CD4-positive, alpha-beta memory T cell (primary cell): ENCODE measurements at regions not wholly inside any gene's neighbourhood (a gene's known extent, or its start where the extent isn't known, plus 50 kb on each side); places are given as distances from the start of the nearest gene placed in this dataset.
"Not testable (repeated sequence)": the region's sequence is repeated elsewhere in the genome, so short reads cannot be mapped to it uniquely, and the experiment has no call there.

Source experiments
- CTCF ChIA-PET: fragments of 350-600 bp; sonication (Branson Sonifier 250); formaldehyde crosslinking; loops from one replicate; lab custom pipeline; 2021; ENCODE audit warnings: inconsistent platforms; ENCODE audit not compliant: partially characterized antibody; lab: Charles Lee
- POLR2A ChIA-PET: fragments of 350-600 bp; sonication (Branson Sonifier 250); formaldehyde crosslinking; loops from one replicate; lab custom pipeline; 2021; ENCODE audit not compliant: partially characterized antibody; lab: Charles Lee
- DNase-seq, 5 donors: peaks; one replicate each; pipeline versions ENCODE4 v3.0.0 to v3.0.0-alpha.2; 2020 to 2022; ENCODE audit warnings: mixed read lengths in 1 of 5
- H3K27ac ChIP-seq: one replicate; pipeline ENCODE4 v1.7.0; 2013; ENCODE audit warnings: low read depth, low read length
- H3K27me3 ChIP-seq: 2 replicates; pipeline ENCODE4 v1.7.0; 2013; ENCODE audit warnings: mild to moderate bottlenecking, low read length, moderate library complexity; ENCODE audit not compliant: insufficient read depth
- H3K36me3 ChIP-seq: 2 replicates; pipeline ENCODE4 v1.7.0; 2013; ENCODE audit warnings: mild to moderate bottlenecking, low read length, moderate library complexity; ENCODE audit not compliant: insufficient read depth
- H3K4me1 ChIP-seq: 2 replicates; pipeline ENCODE4 v1.7.0; 2013; ENCODE audit warnings: mild to moderate bottlenecking, low read length, moderate library complexity; ENCODE audit not compliant: insufficient read depth
- H3K4me3 ChIP-seq, 2 donors: one replicate each; pipeline ENCODE4 v1.7.0; 2013; ENCODE audit warnings: low read length in 2 of 2, mild to moderate bottlenecking in 1 of 2
- H3K9me3 ChIP-seq, 2 donors: one replicate each; pipeline ENCODE4 v1.7.0; 2013; ENCODE audit warnings: low read length in 2 of 2, control low read depth in 1 of 2; ENCODE audit not compliant: control insufficient read depth in 1 of 2
- H3K27ac Mint-ChIP-seq, 7 donors: one replicate each; pipeline ENCODE4 v1.8.0; 2020 to 2021; ENCODE audit warnings: mixed read lengths in 7 of 7, mild to moderate bottlenecking in 6 of 7, inconsistent platforms in 3 of 7, moderate library complexity in 3 of 7
- H3K27me3 Mint-ChIP-seq, 2 donors: one replicate each; pipeline ENCODE4 v1.8.0; 2020 to 2021; ENCODE audit warnings: mixed read lengths in 2 of 2
- H3K36me3 Mint-ChIP-seq, 2 donors: one replicate each; pipeline ENCODE4 v1.8.0; 2020 to 2021; ENCODE audit warnings: mixed read lengths in 2 of 2, inconsistent platforms in 1 of 2, mild to moderate bottlenecking in 1 of 2
- H3K4me1 Mint-ChIP-seq, 4 donors: one replicate each; pipeline ENCODE4 v1.8.0; 2020 to 2021; ENCODE audit warnings: mixed read lengths in 4 of 4, mild to moderate bottlenecking in 1 of 4
- H3K4me3 Mint-ChIP-seq, 8 donors: one replicate each; pipeline ENCODE4 v1.8.0; 2020 to 2021; ENCODE audit warnings: mixed read lengths in 8 of 8, mild to moderate bottlenecking in 7 of 8, moderate library complexity in 6 of 8, inconsistent platforms in 3 of 8
- H3K9me3 Mint-ChIP-seq, 8 donors: one replicate each; pipeline ENCODE4 v1.8.0; 2020 to 2021; ENCODE audit warnings: mixed read lengths in 8 of 8, mild to moderate bottlenecking in 5 of 8, inconsistent platforms in 3 of 8, moderate library complexity in 1 of 8
- intact Hi-C: fragments of 100-400 bp; cut with micrococcal nuclease; formaldehyde crosslinking; loops from one replicate; pipeline ENCODE4 v1.15.1; 2023

GRCh38 chr1:218930472-218931241 is 243.0 kb upstream of the LYPLAL1 start:
- Mint-ChIP-seq H3K9me3 (peaks cover 0 to 9% (median 2%) of the 10 kb centered on the region in 8 donors), H3K4me3 (no peak overlapping the region), H3K36me3 (no peaks in the 10 kb centered on the region), H3K27ac (no peak overlapping the region), H3K27me3 (no peaks in the 10 kb centered on the region), H3K4me1 (no peaks in the 10 kb centered on the region)
- POLR2A ChIA-PET: no interaction called here
- H3K27me3 ChIP-seq: no peaks in the 10 kb centered on the region
- no peaks in the 10 kb centered on the region for H3K4me1 ChIP-seq
- no peak for DNase-seq
- H3K9me3 ChIP-seq: no peaks in the 10 kb centered on the region
- H3K27ac ChIP-seq: no peak overlapping the region
- H3K4me3 ChIP-seq: no peak overlapping the region
- no peaks in the 10 kb centered on the region for H3K36me3 ChIP-seq
- CTCF ChIA-PET: no interaction called here
- intact Hi-C loops: no loop called here

GRCh38 chr1:218931324-218931723 is 242.4 kb upstream of the LYPLAL1 start:
- ChIA-PET POLR2A (no interaction called here), CTCF (no interaction called here)
- Histone ChIP-seq H3K27me3 (no peaks in the 10 kb centered on the region), H3K27ac (no peak overlapping the region), H3K36me3 (no peaks in the 10 kb centered on the region), H3K9me3 (no peaks in the 10 kb centered on the region), H3K4me3 (no peak overlapping the region), H3K4me1 (no peaks in the 10 kb centered on the region)
- no peak for DNase-seq
- Mint-ChIP-seq H3K4me3 (no peak overlapping the region), H3K36me3 (no peaks in the 10 kb centered on the region), H3K27me3 (no peaks in the 10 kb centered on the region), H3K27ac (no peak overlapping the region), H3K4me1 (no peaks in the 10 kb centered on the region), H3K9me3 (peaks cover 0 to 10% (median 2%) of the 10 kb centered on the region in 8 donors)
- intact Hi-C loops: no loop called here

- Mint-ChIP-seq H3K4me3 (no peak overlapping the region), H3K27me3 (no peaks in the 10 kb centered on the region), H3K36me3 (no peaks in the 10 kb centered on the region), H3K4me1 (no peaks in the 10 kb centered on the region), H3K27ac (no peak overlapping the region), H3K9me3 (peaks cover 0 to 16% (median 5%) of the 10 kb centered on the region in 8 donors)
- intact Hi-C loops: no loop called here
- H3K27me3 ChIP-seq: no peaks in the 10 kb centered on the region
- no peak overlapping the region for H3K4me3 ChIP-seq
- H3K36me3 ChIP-seq: no peaks in the 10 kb centered on the region
- POLR2A ChIA-PET: no interaction called here
- no peak overlapping the region for H3K27ac ChIP-seq
- CTCF ChIA-PET: no interaction called here
- no peaks in the 10 kb centered on the region for H3K9me3 ChIP-seq
- H3K4me1 ChIP-seq: no peaks in the 10 kb centered on the region
- DNase-seq: no peak
These were observed 240.2 kb upstream of the LYPLAL1 start for GRCh38 chr1:218933513-218933912.

- H3K27ac Mint-ChIP-seq, H3K4me1 ChIP-seq, H3K4me3 ChIP-seq, H3K27me3 Mint-ChIP-seq, CTCF ChIA-PET, H3K36me3 Mint-ChIP-seq, DNase-seq, H3K36me3 ChIP-seq, H3K9me3 ChIP-seq, intact Hi-C loops, H3K27me3 ChIP-seq, H3K4me3 Mint-ChIP-seq, H3K4me1 Mint-ChIP-seq, POLR2A ChIA-PET, H3K27ac ChIP-seq: not testable (repeated sequence)
- peaks cover 0 to 21% (median 8%) of the 10 kb centered on the region in 8 donors for H3K9me3 Mint-ChIP-seq
These were observed 238.3 kb upstream of the LYPLAL1 start for GRCh38 chr1:218935408-218935807.

GRCh38 chr1:218938259-218938658 is 235.4 kb upstream of the LYPLAL1 start:
- no peak for DNase-seq
- intact Hi-C loops: no loop called here
- peaks cover 0 to 21% (median 8%) of the 10 kb centered on the region in 8 donors for H3K9me3 Mint-ChIP-seq
- CTCF ChIA-PET: no interaction called here
- Histone ChIP-seq H3K36me3 (no peaks in the 10 kb centered on the region), H3K27me3 (no peaks in the 10 kb centered on the region), H3K27ac (no peak overlapping the region), H3K9me3 (no peaks in the 10 kb centered on the region), H3K4me3 (no peak overlapping the region), H3K4me1 (no peaks in the 10 kb centered on the region)
- H3K27me3 Mint-ChIP-seq: no peaks in the 10 kb centered on the region
- no peak overlapping the region for H3K4me3 Mint-ChIP-seq
- no peak overlapping the region for H3K27ac Mint-ChIP-seq
- POLR2A ChIA-PET: no interaction called here
- H3K36me3 Mint-ChIP-seq: no peaks in the 10 kb centered on the region
- H3K4me1 Mint-ChIP-seq: no peaks in the 10 kb centered on the region

- intact Hi-C loops: no loop called here
- ChIA-PET POLR2A (no interaction called here), CTCF (no interaction called here)
- no peak overlapping the region for H3K4me3 ChIP-seq
- H3K27me3 ChIP-seq: no peaks in the 10 kb centered on the region
- Mint-ChIP-seq H3K27ac (no peak overlapping the region), H3K4me3 (no peak overlapping the region), H3K27me3 (no peaks in the 10 kb centered on the region), H3K4me1 (no peaks in the 10 kb centered on the region), H3K36me3 (no peaks in the 10 kb centered on the region), H3K9me3 (peaks cover 0 to 21% (median 8%) of the 10 kb centered on the region in 8 donors)
- H3K36me3 ChIP-seq: no peaks in the 10 kb centered on the region
- H3K27ac ChIP-seq: no peak overlapping the region
- no peak for DNase-seq
- no peaks in the 10 kb centered on the region for H3K4me1 ChIP-seq
- H3K9me3 ChIP-seq: no peaks in the 10 kb centered on the region
These were observed 234.6 kb upstream of the LYPLAL1 start for GRCh38 chr1:218939095-218939494.

- H3K27ac ChIP-seq: no peak overlapping the region
- H3K36me3 Mint-ChIP-seq: no peaks in the 10 kb centered on the region
- no peaks in the 10 kb centered on the region for H3K4me1 Mint-ChIP-seq
- no peaks in the 10 kb centered on the region for H3K4me1 ChIP-seq
- H3K4me3 ChIP-seq: no peak overlapping the region
- ChIA-PET POLR2A (no interaction called here), CTCF (no interaction called here)
- DNase-seq: no peak
- no peaks in the 10 kb centered on the region for H3K27me3 ChIP-seq
- H3K36me3 ChIP-seq: no peaks in the 10 kb centered on the region
- no peaks in the 10 kb centered on the region for H3K9me3 ChIP-seq
- no peak overlapping the region for H3K4me3 Mint-ChIP-seq
- H3K27ac Mint-ChIP-seq: no peak overlapping the region
- H3K27me3 Mint-ChIP-seq: no peaks in the 10 kb centered on the region
- intact Hi-C loops: no loop called here
- H3K9me3 Mint-ChIP-seq: peaks cover 0 to 11% (median 1%) of the 10 kb centered on the region in 8 donors
These were observed 231.2 kb upstream of the LYPLAL1 start for GRCh38 chr1:218942431-218942830.
